ENCODE measurements at regions not wholly inside any gene's neighbourhood (a gene's known extent, or its start where the extent isn't known, plus 50 kb on each side); places are given as distances from the start of the nearest gene placed in this dataset.

- TF ChIP-seq TAF1 (IDR thresholded peaks at IDR 0.05; ENCODE audit: borderline replicate concordance, insufficient read depth, low read length) (no peak), SIN3A (IDR thresholded peaks at IDR 0.05; ENCODE audit: borderline replicate concordance, insufficient read depth, low read length) (no peak), POLR2AphosphoS5 (IDR thresholded peaks at IDR 0.05; ENCODE audit: low read depth, low read length) (no peak), REST (IDR thresholded peaks at IDR 0.05; ENCODE audit: insufficient read depth in 1 of 2, low read depth in 2 of 2, low read length in 2 of 2) (no peak), FOXP2 (optimal IDR thresholded peaks at IDR 0.05; ENCODE audit: borderline replicate concordance, extremely low read depth, extremely low read length, insufficient read depth) (no peak)
Measured at GRCh38 chr10:15451137-15452094, 80.3 kb upstream of the FAM171A1 start.

- TF ChIP-seq SIN3A (IDR thresholded peaks at IDR 0.05; ENCODE audit: borderline replicate concordance, insufficient read depth, low read length) = no peak
- TF ChIP-seq FOXP2 (optimal IDR thresholded peaks at IDR 0.05; ENCODE audit: borderline replicate concordance, extremely low read depth, extremely low read length, insufficient read depth) = no peak
- no peak for TF ChIP-seq REST (IDR thresholded peaks at IDR 0.05; ENCODE audit: insufficient read depth in 1 of 2, low read depth in 2 of 2, low read length in 2 of 2)
- no peak for TF ChIP-seq POLR2AphosphoS5 (IDR thresholded peaks at IDR 0.05; ENCODE audit: low read depth, low read length)
- TF ChIP-seq TAF1 (IDR thresholded peaks at IDR 0.05; ENCODE audit: borderline replicate concordance, insufficient read depth, low read length) = no peak
Measured at GRCh38 chr10:15448598-15448997, 77.5 kb upstream of the FAM171A1 start.

- TF ChIP-seq SIN3A (IDR thresholded peaks at IDR 0.05; ENCODE audit: borderline replicate concordance, insufficient read depth, low read length) (no peak), TAF1 (IDR thresholded peaks at IDR 0.05; ENCODE audit: borderline replicate concordance, insufficient read depth, low read length) (no peak), REST (IDR thresholded peaks at IDR 0.05; ENCODE audit: insufficient read depth in 1 of 2, low read depth in 2 of 2, low read length in 2 of 2) (no peak), POLR2AphosphoS5 (IDR thresholded peaks at IDR 0.05; ENCODE audit: low read depth, low read length) (no peak), FOXP2 (optimal IDR thresholded peaks at IDR 0.05; ENCODE audit: borderline replicate concordance, extremely low read depth, extremely low read length, insufficient read depth) (no peak)
Measured at GRCh38 chr10:15445006-15445390, 73.9 kb upstream of the FAM171A1 start.

- TF ChIP-seq TAF1 (IDR thresholded peaks at IDR 0.05; ENCODE audit: borderline replicate concordance, insufficient read depth, low read length) (no peak), POLR2AphosphoS5 (IDR thresholded peaks at IDR 0.05; ENCODE audit: low read depth, low read length) (no peak), SIN3A (IDR thresholded peaks at IDR 0.05; ENCODE audit: borderline replicate concordance, insufficient read depth, low read length) (no peak), REST (IDR thresholded peaks at IDR 0.05; ENCODE audit: insufficient read depth in 1 of 2, low read depth in 2 of 2, low read length in 2 of 2) (no peak), FOXP2 (optimal IDR thresholded peaks at IDR 0.05; ENCODE audit: borderline replicate concordance, extremely low read depth, extremely low read length, insufficient read depth) (no peak)
Measured at GRCh38 chr10:15444105-15445005, 73.3 kb upstream of the FAM171A1 start.

Measured in PFSK-1 (cell line).